Activated T-helper 1 cell treated with anti-CD3 and anti-CD28 coated beads, Interleukin-12 subunit alpha, Interleukin-12 subunit beta, Interleukin-2, Interleukin-4 antibody, amounts not matched to agents 30 ng/mL and 10 ng/mL and 1 ng/mL, durations not matched to agents 14 hours and 24 hours and 36 hours (primary cell): ENCODE measurements at regions not wholly inside any gene's neighbourhood (a gene's known extent, or its start where the extent isn't known, plus 50 kb on each side); places are given as distances from the start of the nearest gene placed in this dataset.

Experiments
- DNase-seq: peaks from one replicate; pipeline ENCODE4 v3.0.0; 2021; ENCODE audit warnings: low spot score
- H3K27ac Mint-ChIP-seq: one replicate; pipeline ENCODE4 v1.8.0; 2021; ENCODE audit warnings: mild to moderate bottlenecking, mixed read lengths
- H3K27me3 Mint-ChIP-seq: one replicate; pipeline ENCODE4 v1.8.0; 2022; ENCODE audit warnings: mild to moderate bottlenecking, moderate library complexity, mixed read lengths; ENCODE audit not compliant: insufficient read depth
- H3K36me3 Mint-ChIP-seq: one replicate; pipeline ENCODE4 v1.8.0; 2021; ENCODE audit warnings: low read depth, mixed read lengths
- H3K4me1 Mint-ChIP-seq: one replicate; pipeline ENCODE4 v1.8.0; 2021; ENCODE audit warnings: low read depth, mixed read lengths
- H3K4me3 Mint-ChIP-seq: one replicate; pipeline ENCODE4 v1.8.0; 2021; ENCODE audit warnings: mild to moderate bottlenecking, moderate library complexity, mixed read lengths
- H3K9me3 Mint-ChIP-seq: one replicate; pipeline ENCODE4 v1.8.0; 2021; ENCODE audit warnings: mixed read lengths
- intact Hi-C: fragments of 100-400 bp; cut with micrococcal nuclease; formaldehyde crosslinking; loops from one replicate; pipeline ENCODE4 v1.15.1; 2024

GRCh38 chr13:33963134-33963533 is 145.2 kb downstream of the RFC3 start:
- H3K9me3 Mint-ChIP-seq: no peaks in the 10 kb centered on the region
- H3K27me3 Mint-ChIP-seq: no peaks in the 10 kb centered on the region
- H3K27ac Mint-ChIP-seq: no peak overlapping the region
- DNase-seq: no peak
- no peaks in the 10 kb centered on the region for H3K4me1 Mint-ChIP-seq
- intact Hi-C loops: no loop called here
- no peaks in the 10 kb centered on the region for H3K36me3 Mint-ChIP-seq
- no peak overlapping the region for H3K4me3 Mint-ChIP-seq

- Mint-ChIP-seq H3K27ac (no peak overlapping the region), H3K9me3 (no peaks in the 10 kb centered on the region), H3K36me3 (no peaks in the 10 kb centered on the region), H3K4me3 (no peak overlapping the region), H3K4me1 (no peaks in the 10 kb centered on the region), H3K27me3 (no peaks in the 10 kb centered on the region)
- intact Hi-C loops: no loop called here
- DNase-seq: no peak
These were observed 145.9 kb downstream of the RFC3 start for GRCh38 chr13:33963895-33964294.

- DNase-seq: no peak
- Mint-ChIP-seq H3K4me3 (no peak overlapping the region), H3K27me3 (no peaks in the 10 kb centered on the region), H3K4me1 (no peaks in the 10 kb centered on the region), H3K27ac (no peak overlapping the region), H3K36me3 (no peaks in the 10 kb centered on the region), H3K9me3 (no peaks in the 10 kb centered on the region)
- intact Hi-C loops: no loop called here
These were observed 150.9 kb downstream of the RFC3 start for GRCh38 chr13:33968520-33969507.

- no peaks in the 10 kb centered on the region for H3K27me3 Mint-ChIP-seq
- H3K27ac Mint-ChIP-seq: no peak overlapping the region
- no peaks in the 10 kb centered on the region for H3K4me1 Mint-ChIP-seq
- H3K4me3 Mint-ChIP-seq: no peak overlapping the region
- no peak for DNase-seq
- intact Hi-C loops: no loop called here
- no peaks in the 10 kb centered on the region for H3K36me3 Mint-ChIP-seq
- H3K9me3 Mint-ChIP-seq: no peaks in the 10 kb centered on the region
These were observed 153.0 kb downstream of the RFC3 start for GRCh38 chr13:33970746-33971561.

- Mint-ChIP-seq H3K9me3 (no peaks in the 10 kb centered on the region), H3K27ac (no peak overlapping the region), H3K27me3 (no peaks in the 10 kb centered on the region), H3K4me3 (no peak overlapping the region), H3K36me3 (no peaks in the 10 kb centered on the region), H3K4me1 (no peaks in the 10 kb centered on the region)
- DNase-seq: no peak
- intact Hi-C loops: no loop called here
These were observed 153.5 kb downstream of the RFC3 start for GRCh38 chr13:33971562-33971819.

GRCh38 chr13:33973194-33973593 is 155.2 kb downstream of the RFC3 start:
- H3K4me1 Mint-ChIP-seq: no peaks in the 10 kb centered on the region
- H3K36me3 Mint-ChIP-seq: no peaks in the 10 kb centered on the region
- no peaks in the 10 kb centered on the region for H3K9me3 Mint-ChIP-seq
- no peak overlapping the region for H3K4me3 Mint-ChIP-seq
- no peak overlapping the region for H3K27ac Mint-ChIP-seq
- no peaks in the 10 kb centered on the region for H3K27me3 Mint-ChIP-seq
- no peak for DNase-seq
- intact Hi-C loops: no loop called here

GRCh38 chr13:33976965-33977364 is 159.0 kb downstream of the RFC3 start:
- no peaks in the 10 kb centered on the region for H3K36me3 Mint-ChIP-seq
- intact Hi-C loops: no loop called here
- no peaks in the 10 kb centered on the region for H3K9me3 Mint-ChIP-seq
- no peaks in the 10 kb centered on the region for H3K4me1 Mint-ChIP-seq
- H3K27ac Mint-ChIP-seq: no peak overlapping the region
- no peaks in the 10 kb centered on the region for H3K27me3 Mint-ChIP-seq
- DNase-seq: no peak
- H3K4me3 Mint-ChIP-seq: no peak overlapping the region

GRCh38 chr13:33978653-33979052 is 160.7 kb downstream of the RFC3 start:
- Mint-ChIP-seq H3K27ac (no peak overlapping the region), H3K4me3 (no peak overlapping the region), H3K9me3 (no peaks in the 10 kb centered on the region), H3K4me1 (no peaks in the 10 kb centered on the region), H3K27me3 (no peaks in the 10 kb centered on the region), H3K36me3 (no peaks in the 10 kb centered on the region)
- intact Hi-C loops: no loop called here
- DNase-seq: no peak

GRCh38 chr13:33992881-33993336 is 175.0 kb downstream of the RFC3 start:
- no peak overlapping the region for H3K27ac Mint-ChIP-seq
- no peaks in the 10 kb centered on the region for H3K27me3 Mint-ChIP-seq
- no peaks in the 10 kb centered on the region for H3K36me3 Mint-ChIP-seq
- H3K4me3 Mint-ChIP-seq: no peak overlapping the region
- H3K9me3 Mint-ChIP-seq: no peaks in the 10 kb centered on the region
- intact Hi-C loops: no loop called here
- H3K4me1 Mint-ChIP-seq: no peaks in the 10 kb centered on the region
- no peak for DNase-seq

GRCh38 chr13:33994198-33994597 is 176.2 kb downstream of the RFC3 start:
- H3K27me3 Mint-ChIP-seq: no peaks in the 10 kb centered on the region
- no peaks in the 10 kb centered on the region for H3K4me1 Mint-ChIP-seq
- H3K36me3 Mint-ChIP-seq: no peaks in the 10 kb centered on the region
- H3K9me3 Mint-ChIP-seq: no peaks in the 10 kb centered on the region
- H3K27ac Mint-ChIP-seq: no peak overlapping the region
- no peak overlapping the region for H3K4me3 Mint-ChIP-seq
- no peak for DNase-seq
- intact Hi-C loops: no loop called here

GRCh38 chr13:33994826-33995502 is 177.0 kb downstream of the RFC3 start:
- Mint-ChIP-seq H3K27me3 (no peaks in the 10 kb centered on the region), H3K4me1 (no peaks in the 10 kb centered on the region), H3K9me3 (no peaks in the 10 kb centered on the region), H3K4me3 (no peak overlapping the region), H3K27ac (no peak overlapping the region), H3K36me3 (no peaks in the 10 kb centered on the region)
- intact Hi-C loops: no loop called here
- no peak for DNase-seq

- no peak overlapping the region for H3K27ac Mint-ChIP-seq
- H3K4me3 Mint-ChIP-seq: no peak overlapping the region
- no peak for DNase-seq
- H3K9me3 Mint-ChIP-seq: no peaks in the 10 kb centered on the region
- intact Hi-C loops: no loop called here
- no peaks in the 10 kb centered on the region for H3K27me3 Mint-ChIP-seq
- H3K36me3 Mint-ChIP-seq: no peaks in the 10 kb centered on the region
- H3K4me1 Mint-ChIP-seq: no peaks in the 10 kb centered on the region
These were observed 178.7 kb downstream of the RFC3 start for GRCh38 chr13:33996636-33997035.

- Mint-ChIP-seq H3K4me1 (no peaks in the 10 kb centered on the region), H3K36me3 (no peaks in the 10 kb centered on the region), H3K9me3 (no peaks in the 10 kb centered on the region), H3K27ac (no peak overlapping the region), H3K4me3 (no peak overlapping the region), H3K27me3 (no peaks in the 10 kb centered on the region)
- intact Hi-C loops: no loop called here
- no peak for DNase-seq
These were observed 179.6 kb downstream of the RFC3 start for GRCh38 chr13:33997574-33997973.
